NT2/D1 (cell line): ENCODE measurements at regions not wholly inside any gene's neighbourhood (a gene's known extent, or its start where the extent isn't known, plus 50 kb on each side); places are given as distances from the start of the nearest gene placed in this dataset.
"Not testable (repeated sequence)": the region's sequence is repeated elsewhere in the genome, so short reads cannot be mapped to it uniquely, and the experiment has no call there.

ENCODE experiments used
- DNase-seq: peaks from one replicate; pipeline ENCODE4 v3.0.0-alpha.2; 2011; ENCODE audit warnings: low read depth, low spot score
- H3K27me3 ChIP-seq: 2 replicates; pipeline ENCODE4 v1.6.0; 2011; ENCODE audit warnings: mild to moderate bottlenecking; ENCODE audit not compliant: insufficient read length, insufficient read depth
- H3K36me3 ChIP-seq: 2 replicates; pipeline ENCODE4 v1.6.1; 2011; ENCODE audit warnings: mild to moderate bottlenecking, low read length, mixed read lengths; ENCODE audit not compliant: insufficient read depth, insufficient read length
- H3K4me1 ChIP-seq: 2 replicates; pipeline ENCODE4 v1.5.1; 2011; ENCODE audit not compliant: insufficient read depth, insufficient read length
- H3K4me3 ChIP-seq: 2 replicates; pipeline ENCODE4 v1.5.1; 2011; ENCODE audit warnings: low read depth; ENCODE audit not compliant: insufficient read length
- H3K9ac ChIP-seq: 2 replicates; pipeline ENCODE4 v1.6.0; 2011; ENCODE audit warnings: low read depth; ENCODE audit not compliant: insufficient read length
- H3K9me3 ChIP-seq: 2 replicates; pipeline ENCODE4 v1.5.1; 2011; ENCODE audit warnings: mild to moderate bottlenecking, low read length; ENCODE audit not compliant: insufficient read depth
- SUZ12 ChIP-seq: IDR thresholded peaks from 2 replicates; pipeline ENCODE4 v1.6.1; 2011; ENCODE audit not compliant: insufficient read length, insufficient read depth; ENCODE audit errors: extremely low read depth
- YY1 ChIP-seq: IDR thresholded peaks from 2 replicates; pipeline ENCODE4 v1.6.1; 2011; ENCODE audit not compliant: insufficient read length, insufficient read depth
- ZNF274 ChIP-seq: IDR thresholded peaks from 2 replicates; pipeline ENCODE4 v1.6.1; 2011; ENCODE audit warnings: mild to moderate bottlenecking, low read depth, low read length

DNA sequence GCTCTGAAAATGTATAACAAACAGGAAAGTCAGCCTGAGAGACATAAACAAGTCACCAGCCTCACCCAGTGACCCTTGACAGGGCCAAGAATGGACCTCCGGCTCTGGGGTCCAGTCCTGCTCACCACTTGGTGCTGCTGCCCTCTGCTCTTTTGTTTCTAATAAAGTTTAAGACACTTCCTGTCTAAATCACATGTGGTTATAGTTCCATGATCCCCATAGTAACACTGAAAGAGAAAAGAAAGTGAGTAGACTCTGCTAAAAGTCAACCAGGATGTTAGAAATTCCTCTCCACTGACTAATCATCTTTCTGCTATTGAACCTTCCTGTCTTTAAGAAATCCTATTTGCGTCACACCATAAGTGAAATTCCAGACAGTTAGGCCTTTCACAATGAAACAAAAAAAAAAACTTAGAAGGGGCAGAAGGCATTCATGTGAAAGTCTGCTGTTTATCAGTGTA lies 179.2 kb upstream of the BET1 start:
- H3K9me3 ChIP-seq = peaks cover 16% of the 10 kb centered on the region
- H3K27me3 ChIP-seq = no peaks in the 10 kb centered on the region
- H3K4me3 ChIP-seq = no peak overlapping the region

DNA sequence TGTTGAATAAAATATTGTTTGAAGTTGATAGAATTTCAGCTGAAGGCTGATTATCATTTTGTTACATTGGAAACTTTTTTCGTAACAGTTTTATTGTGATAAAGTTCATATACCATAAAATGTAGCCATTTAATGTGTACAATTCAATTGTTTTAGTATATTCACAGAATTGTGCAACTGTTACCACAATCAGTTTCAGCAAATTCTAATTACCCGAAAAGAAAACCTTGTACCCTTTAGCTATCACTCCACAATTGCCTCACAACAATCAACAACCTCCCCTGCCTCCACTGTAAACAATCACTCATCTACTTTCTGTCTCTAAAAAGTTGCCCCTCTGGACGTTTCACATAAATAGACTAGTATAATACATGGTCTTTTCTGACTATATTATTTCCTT lies 179.7 kb upstream of the BET1 start:
- H3K36me3 ChIP-seq = no peaks in the 10 kb centered on the region
- DNase-seq = no peak
- H3K27me3 ChIP-seq = no peaks in the 10 kb centered on the region
- H3K9ac ChIP-seq = no peak overlapping the region
- no peak overlapping the region for H3K4me3 ChIP-seq
- H3K9me3 ChIP-seq = peaks cover 16% of the 10 kb centered on the region
- no peaks in the 10 kb centered on the region for H3K4me1 ChIP-seq
- no peak for TF ChIP-seq SUZ12
- no peak for TF ChIP-seq YY1
- TF ChIP-seq ZNF274 = no peak

More for the DNA sequence above, 179.2 kb upstream of the BET1 start:
- H3K9ac ChIP-seq = no peak overlapping the region
- H3K4me1 ChIP-seq = no peaks in the 10 kb centered on the region
- peak; percentile 16 for DNase-seq
- TF ChIP-seq ZNF274 (no peak), SUZ12 (no peak), YY1 (no peak)
- H3K36me3 ChIP-seq = no peaks in the 10 kb centered on the region

- no peak for TF ChIP-seq SUZ12
- no peak for TF ChIP-seq ZNF274
- TF ChIP-seq YY1 = no peak
- DNase-seq = no peak
- Histone ChIP-seq H3K9me3 (0 out of 2 replicates have a peak, but pooled peaks cover under 1% of the 10 kb centered on the region), H3K9ac (no peak overlapping the region), H3K4me3 (no peak overlapping the region), H3K36me3 (no peaks in the 10 kb centered on the region), H3K27me3 (no peaks in the 10 kb centered on the region), H3K4me1 (peaks cover 2% of the 10 kb centered on the region)
Observed at GRCh38 chr7:94188350-94188749, 184.2 kb upstream of the BET1 start.

DNA sequence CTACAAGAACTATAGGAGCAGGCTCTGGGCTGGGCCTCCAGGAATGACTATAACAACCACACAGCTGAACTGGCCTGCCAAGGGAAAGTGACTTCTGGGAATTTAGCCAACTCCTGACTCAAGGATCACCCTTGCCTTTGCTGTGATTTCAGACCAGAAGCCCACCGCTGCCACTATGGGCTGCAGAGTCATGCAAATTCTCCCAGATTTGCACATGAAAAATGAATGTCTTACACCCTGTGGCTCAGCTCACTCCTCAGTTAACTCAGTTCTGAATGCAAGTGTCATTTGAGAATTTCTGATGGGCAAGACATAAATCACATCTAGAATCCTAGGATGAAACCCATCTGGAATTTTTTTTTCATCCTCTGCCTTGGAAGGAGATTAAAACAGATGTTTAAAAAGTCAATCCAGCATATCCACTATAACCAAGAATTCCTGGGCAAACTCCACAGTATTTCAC lies 186.5 kb upstream of the BET1 start:
- H3K9ac ChIP-seq = no peak overlapping the region
- TF ChIP-seq YY1 (no peak), SUZ12 (no peak)
- peaks cover 2% of the 10 kb centered on the region for H3K4me1 ChIP-seq
- no peak for DNase-seq
- no peak overlapping the region for H3K4me3 ChIP-seq
- H3K27me3 ChIP-seq = no peaks in the 10 kb centered on the region
- no peaks in the 10 kb centered on the region for H3K36me3 ChIP-seq
- H3K9me3 ChIP-seq = no peaks in the 10 kb centered on the region

DNA sequence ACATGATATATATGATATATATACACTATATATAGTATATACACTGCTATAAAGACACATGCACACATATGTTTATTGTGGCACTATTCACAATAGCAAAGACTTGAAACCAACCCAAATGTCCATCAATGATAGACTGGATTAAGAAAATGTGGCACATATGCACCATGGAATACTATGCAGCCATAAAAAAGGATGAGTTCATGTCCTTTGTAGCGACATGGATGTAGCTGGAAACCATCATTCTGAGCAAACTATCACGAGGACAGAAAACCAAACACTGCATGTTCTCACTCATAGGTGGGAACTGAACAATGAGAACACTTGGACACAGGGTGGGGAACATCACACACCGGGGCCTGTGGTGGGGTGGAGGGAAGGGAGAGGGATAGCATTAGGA lies 190.3 kb upstream of the BET1 start:
- DNase-seq, H3K27me3 ChIP-seq, H3K9ac ChIP-seq, H3K9me3 ChIP-seq, H3K4me3 ChIP-seq, H3K36me3 ChIP-seq, H3K4me1 ChIP-seq: not testable (repeated sequence)

DNA sequence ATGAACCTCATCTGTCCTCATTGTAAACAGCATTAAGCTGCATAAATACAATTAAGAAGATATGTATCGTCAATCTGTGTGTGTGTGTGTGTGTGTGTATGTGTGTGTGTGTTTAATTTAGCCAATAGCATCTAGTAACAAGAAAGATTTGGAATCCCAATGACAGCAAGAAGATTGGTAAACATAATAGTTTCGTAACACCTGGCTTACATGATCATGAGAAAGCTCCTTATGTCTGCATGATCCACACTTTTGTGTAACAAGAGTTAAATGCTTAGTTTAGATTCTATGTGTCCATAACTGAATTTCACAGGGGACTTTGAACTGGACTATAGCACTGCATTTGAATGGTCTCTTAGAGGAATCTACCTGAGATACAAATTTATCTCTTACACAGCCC lies 191.0 kb upstream of the BET1 start:
- peaks cover 2% of the 10 kb centered on the region for H3K4me1 ChIP-seq
- no peaks in the 10 kb centered on the region for H3K9me3 ChIP-seq
- TF ChIP-seq ZNF274 = no peak
- TF ChIP-seq SUZ12 = no peak

DNA sequence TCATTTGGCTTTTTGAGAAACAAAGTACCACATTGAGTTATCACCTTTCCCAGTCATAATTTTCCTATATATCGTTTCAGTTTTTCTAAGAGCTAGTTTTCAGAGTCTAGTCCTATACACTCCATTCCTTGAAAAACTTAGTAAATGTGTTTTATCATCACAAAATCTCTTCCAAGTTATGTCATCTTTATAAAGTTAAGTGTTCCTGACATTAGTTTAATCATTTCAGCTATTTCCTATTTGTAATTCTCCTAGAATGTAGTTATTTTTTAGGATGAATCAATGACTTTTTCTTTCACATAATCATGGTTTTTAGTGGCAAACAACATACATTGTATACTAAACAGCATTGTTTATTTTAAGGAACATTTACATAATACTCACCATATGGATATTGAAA lies 191.7 kb upstream of the BET1 start:
- H3K9ac ChIP-seq = no peak overlapping the region
- no peaks in the 10 kb centered on the region for H3K27me3 ChIP-seq
- no peaks in the 10 kb centered on the region for H3K9me3 ChIP-seq
- H3K4me3 ChIP-seq = no peak overlapping the region
- H3K36me3 ChIP-seq = no peaks in the 10 kb centered on the region
- H3K4me1 ChIP-seq = no peaks in the 10 kb centered on the region
- TF ChIP-seq ZNF274 (no peak), YY1 (no peak), SUZ12 (no peak)
- no peak for DNase-seq

More for the DNA sequence above, 191.0 kb upstream of the BET1 start:
- H3K36me3 ChIP-seq = no peaks in the 10 kb centered on the region
- no peak for DNase-seq
- H3K27me3 ChIP-seq = no peaks in the 10 kb centered on the region
- H3K9ac ChIP-seq = no peak overlapping the region
- H3K4me3 ChIP-seq = no peak overlapping the region

- DNase-seq = no peak
- Histone ChIP-seq H3K27me3 (no peaks in the 10 kb centered on the region), H3K9me3 (no peaks in the 10 kb centered on the region), H3K36me3 (no peaks in the 10 kb centered on the region), H3K4me1 (no peaks in the 10 kb centered on the region), H3K9ac (no peak overlapping the region), H3K4me3 (no peak overlapping the region)
- no peak for TF ChIP-seq YY1
- TF ChIP-seq SUZ12 = no peak
- no peak for TF ChIP-seq ZNF274
Observed at GRCh38 chr7:94205529-94205928, 189.2 kb upstream of the COL1A2 start.
